ENCODE measurements at regions not wholly inside any gene's neighbourhood (a gene's known extent, or its start where the extent isn't known, plus 50 kb on each side); places are given as distances from the start of the nearest gene placed in this dataset.

- no peak overlapping the region for H3K4me3 ChIP-seq (ENCODE audit: low read depth, low read length)
These were observed 233.0 kb upstream of the JAG1 start for GRCh38 chr20:10906834-10907233.

GRCh38 chr20:10909803-10910202 lies 236.0 kb upstream of the JAG1 start:
- Histone ChIP-seq H3K27me3 (ENCODE audit: control insufficient read depth, insufficient read depth, low read length) (no peaks in the 10 kb centered on the region), H3K4me3 (ENCODE audit: low read depth, low read length) (no peak overlapping the region), H3K27ac (ENCODE audit: low read depth, low read length) (no peak overlapping the region), H3K4me1 (ENCODE audit: control insufficient read depth, insufficient read depth, low read length) (no peaks in the 10 kb centered on the region), H3K9me3 (ENCODE audit: control insufficient read depth, insufficient read depth, low read length) (no peaks in the 10 kb centered on the region), H3K36me3 (ENCODE audit: control insufficient read depth, insufficient read depth, low read length) (no peaks in the 10 kb centered on the region)
- no peak for DNase-seq (ENCODE audit: low read depth in 4 of 6, low spot score in 6 of 6)

More at GRCh38 chr20:10906834-10907233, 233.0 kb upstream of the JAG1 start:
- WGBS (ENCODE audit: insufficient coverage) = 90% methylated on average over 2 of the region's 2 CpGs
- no peaks in the 10 kb centered on the region for H3K9me3 ChIP-seq (ENCODE audit: control insufficient read depth, insufficient read depth, low read length)
- no peak for DNase-seq (ENCODE audit: low read depth in 4 of 6, low spot score in 6 of 6)
- no peak overlapping the region for H3K27ac ChIP-seq (ENCODE audit: low read depth, low read length)
- no peaks in the 10 kb centered on the region for H3K27me3 ChIP-seq (ENCODE audit: control insufficient read depth, insufficient read depth, low read length)
- H3K36me3 ChIP-seq (ENCODE audit: control insufficient read depth, insufficient read depth, low read length) = no peaks in the 10 kb centered on the region
- no peaks in the 10 kb centered on the region for H3K4me1 ChIP-seq (ENCODE audit: control insufficient read depth, insufficient read depth, low read length)

- H3K4me1 ChIP-seq (ENCODE audit: control insufficient read depth, insufficient read depth, low read length) = no peaks in the 10 kb centered on the region
- no peaks in the 10 kb centered on the region for H3K9me3 ChIP-seq (ENCODE audit: control insufficient read depth, insufficient read depth, low read length)
- H3K27me3 ChIP-seq (ENCODE audit: control insufficient read depth, insufficient read depth, low read length) = no peaks in the 10 kb centered on the region
- peak overlapping the region; percentile 19 for H3K27ac ChIP-seq (ENCODE audit: low read depth, low read length)
- H3K36me3 ChIP-seq (ENCODE audit: control insufficient read depth, insufficient read depth, low read length) = no peaks in the 10 kb centered on the region
- DNase-seq (ENCODE audit: low read depth in 4 of 6, low spot score in 6 of 6) = peak in 2 of 6 donors; percentile 11 to 63
- WGBS (ENCODE audit: insufficient coverage) = 27% methylated on average over 6 of the region's 12 CpGs
- H3K4me3 ChIP-seq (ENCODE audit: low read depth, low read length) = no peak overlapping the region
These were observed 236.9 kb upstream of the JAG1 start for GRCh38 chr20:10910535-10911178.

GRCh38 chr20:10911298-10911697 lies 237.5 kb upstream of the JAG1 start:
- no peak for DNase-seq (ENCODE audit: low read depth in 4 of 6, low spot score in 6 of 6)
- H3K4me1 ChIP-seq (ENCODE audit: control insufficient read depth, insufficient read depth, low read length) = no peaks in the 10 kb centered on the region
- H3K9me3 ChIP-seq (ENCODE audit: control insufficient read depth, insufficient read depth, low read length) = no peaks in the 10 kb centered on the region
- no peaks in the 10 kb centered on the region for H3K36me3 ChIP-seq (ENCODE audit: control insufficient read depth, insufficient read depth, low read length)
- no peaks in the 10 kb centered on the region for H3K27me3 ChIP-seq (ENCODE audit: control insufficient read depth, insufficient read depth, low read length)
- no CpG with 5 or more reads among the region's 2 CpGs for WGBS (ENCODE audit: insufficient coverage)
- no peak overlapping the region for H3K4me3 ChIP-seq (ENCODE audit: low read depth, low read length)
- peak overlapping the region; percentile 19 for H3K27ac ChIP-seq (ENCODE audit: low read depth, low read length)

- no peak for DNase-seq (ENCODE audit: low read depth in 4 of 6, low spot score in 6 of 6)
- no CpG with 5 or more reads among the region's 1 CpG for WGBS (ENCODE audit: insufficient coverage)
- Histone ChIP-seq H3K36me3 (ENCODE audit: control insufficient read depth, insufficient read depth, low read length) (no peaks in the 10 kb centered on the region), H3K4me1 (ENCODE audit: control insufficient read depth, insufficient read depth, low read length) (no peaks in the 10 kb centered on the region), H3K4me3 (ENCODE audit: low read depth, low read length) (no peak overlapping the region), H3K9me3 (ENCODE audit: control insufficient read depth, insufficient read depth, low read length) (peaks cover 2% of the 10 kb centered on the region), H3K27ac (ENCODE audit: low read depth, low read length) (no peak overlapping the region), H3K27me3 (ENCODE audit: control insufficient read depth, insufficient read depth, low read length) (no peaks in the 10 kb centered on the region)
These were observed 242.0 kb upstream of the JAG1 start for GRCh38 chr20:10915815-10916214.

- no peaks in the 10 kb centered on the region for H3K4me1 ChIP-seq (ENCODE audit: control insufficient read depth, insufficient read depth, low read length)
- 100% methylated on average over 1 of the region's 1 CpG for WGBS (ENCODE audit: insufficient coverage)
These were observed 242.5 kb upstream of the JAG1 start for GRCh38 chr20:10916312-10916711.

GRCh38 chr20:10917826-10918225 lies 244.0 kb upstream of the JAG1 start:
- no peaks in the 10 kb centered on the region for H3K4me1 ChIP-seq (ENCODE audit: control insufficient read depth, insufficient read depth, low read length)

More at GRCh38 chr20:10916312-10916711, 242.5 kb upstream of the JAG1 start:
- Histone ChIP-seq H3K27ac (ENCODE audit: low read depth, low read length) (no peak overlapping the region), H3K4me3 (ENCODE audit: low read depth, low read length) (no peak overlapping the region), H3K27me3 (ENCODE audit: control insufficient read depth, insufficient read depth, low read length) (no peaks in the 10 kb centered on the region), H3K9me3 (ENCODE audit: control insufficient read depth, insufficient read depth, low read length) (peaks cover 2% of the 10 kb centered on the region), H3K36me3 (ENCODE audit: control insufficient read depth, insufficient read depth, low read length) (no peaks in the 10 kb centered on the region)
- DNase-seq (ENCODE audit: low read depth in 4 of 6, low spot score in 6 of 6) = no peak

GRCh38 chr20:10919396-10920140 lies 245.8 kb upstream of the JAG1 start:
- H3K4me3 ChIP-seq (ENCODE audit: low read depth, low read length) = no peak overlapping the region
- H3K27ac ChIP-seq (ENCODE audit: low read depth, low read length) = no peak overlapping the region
- no peak for DNase-seq (ENCODE audit: low read depth in 4 of 6, low spot score in 6 of 6)
- no peaks in the 10 kb centered on the region for H3K4me1 ChIP-seq (ENCODE audit: control insufficient read depth, insufficient read depth, low read length)
- no peaks in the 10 kb centered on the region for H3K36me3 ChIP-seq (ENCODE audit: control insufficient read depth, insufficient read depth, low read length)
- no peaks in the 10 kb centered on the region for H3K27me3 ChIP-seq (ENCODE audit: control insufficient read depth, insufficient read depth, low read length)
- H3K9me3 ChIP-seq (ENCODE audit: control insufficient read depth, insufficient read depth, low read length) = peaks cover 2% of the 10 kb centered on the region
- WGBS (ENCODE audit: insufficient coverage) = 67% methylated on average over 3 of the region's 6 CpGs

More at GRCh38 chr20:10917826-10918225, 244.0 kb upstream of the JAG1 start:
- H3K36me3 ChIP-seq (ENCODE audit: control insufficient read depth, insufficient read depth, low read length) = no peaks in the 10 kb centered on the region
- 100% methylated on average over 3 of the region's 5 CpGs for WGBS (ENCODE audit: insufficient coverage)
- DNase-seq (ENCODE audit: low read depth in 4 of 6, low spot score in 6 of 6) = no peak
- no peaks in the 10 kb centered on the region for H3K27me3 ChIP-seq (ENCODE audit: control insufficient read depth, insufficient read depth, low read length)
- peaks cover 2% of the 10 kb centered on the region for H3K9me3 ChIP-seq (ENCODE audit: control insufficient read depth, insufficient read depth, low read length)
- no peak overlapping the region for H3K27ac ChIP-seq (ENCODE audit: low read depth, low read length)
- H3K4me3 ChIP-seq (ENCODE audit: low read depth, low read length) = no peak overlapping the region

- Histone ChIP-seq H3K4me1 (ENCODE audit: control insufficient read depth, insufficient read depth, low read length) (no peaks in the 10 kb centered on the region), H3K27ac (ENCODE audit: low read depth, low read length) (no peak overlapping the region), H3K27me3 (ENCODE audit: control insufficient read depth, insufficient read depth, low read length) (no peaks in the 10 kb centered on the region), H3K4me3 (ENCODE audit: low read depth, low read length) (no peak overlapping the region), H3K9me3 (ENCODE audit: control insufficient read depth, insufficient read depth, low read length) (peaks cover 2% of the 10 kb centered on the region), H3K36me3 (ENCODE audit: control insufficient read depth, insufficient read depth, low read length) (no peaks in the 10 kb centered on the region)
- DNase-seq (ENCODE audit: low read depth in 4 of 6, low spot score in 6 of 6) = no peak
- 92% methylated on average over 2 of the region's 2 CpGs for WGBS (ENCODE audit: insufficient coverage)
These were observed 246.6 kb upstream of the JAG1 start for GRCh38 chr20:10920396-10920795.

- WGBS (ENCODE audit: insufficient coverage) = no CpG with 5 or more reads among the region's 2 CpGs
- no peak overlapping the region for H3K27ac ChIP-seq (ENCODE audit: low read depth, low read length)
- no peaks in the 10 kb centered on the region for H3K4me1 ChIP-seq (ENCODE audit: control insufficient read depth, insufficient read depth, low read length)
- H3K4me3 ChIP-seq (ENCODE audit: low read depth, low read length) = no peak overlapping the region
- peaks cover 2% of the 10 kb centered on the region for H3K9me3 ChIP-seq (ENCODE audit: control insufficient read depth, insufficient read depth, low read length)
- no peak for DNase-seq (ENCODE audit: low read depth in 4 of 6, low spot score in 6 of 6)
- no peaks in the 10 kb centered on the region for H3K27me3 ChIP-seq (ENCODE audit: control insufficient read depth, insufficient read depth, low read length)
- H3K36me3 ChIP-seq (ENCODE audit: control insufficient read depth, insufficient read depth, low read length) = no peaks in the 10 kb centered on the region
These were observed 247.8 kb upstream of the JAG1 start for GRCh38 chr20:10921491-10922010.

Data from spinal cord (tissue), 9 donors.